Activated CD4-positive, alpha-beta memory T cell treated with anti-CD3 and anti-CD28 coated beads for 36 hours (primary cell): ENCODE measurements at regions not wholly inside any gene's neighbourhood (a gene's known extent, or its start where the extent isn't known, plus 50 kb on each side); places are given as distances from the start of the nearest gene placed in this dataset.

Experiments used
- CTCF ChIA-PET: fragments of 350-600 bp; sonication (Branson Sonifier 250); formaldehyde crosslinking; loops from one replicate; lab custom pipeline; 2021; ENCODE audit warnings: antibody characterized with exemption, inconsistent platforms; lab: Charles Lee
- POLR2A ChIA-PET: fragments of 350-600 bp; sonication (Branson Sonifier 250); formaldehyde crosslinking; loops from one replicate; lab custom pipeline; 2021; ENCODE audit warnings: antibody characterized with exemption; lab: Charles Lee
- DNase-seq: peaks from one replicate; pipeline ENCODE4 v3.0.0-alpha.2; 2020
- H3K27ac Mint-ChIP-seq: one replicate; pipeline ENCODE4 v1.8.0; 2021; ENCODE audit warnings: mixed read lengths
- H3K27me3 Mint-ChIP-seq: one replicate; pipeline ENCODE4 v1.8.0; 2021; ENCODE audit warnings: mixed read lengths
- H3K36me3 Mint-ChIP-seq: one replicate; pipeline ENCODE4 v1.8.0; 2021; ENCODE audit warnings: mixed read lengths
- H3K4me1 Mint-ChIP-seq: one replicate; pipeline ENCODE4 v1.8.0; 2021; ENCODE audit warnings: low read depth, mixed read lengths
- H3K4me3 Mint-ChIP-seq: one replicate; pipeline ENCODE4 v1.8.0; 2021; ENCODE audit warnings: mild to moderate bottlenecking, mixed read lengths
- H3K9me3 Mint-ChIP-seq: one replicate; pipeline ENCODE4 v1.8.0; 2021; ENCODE audit warnings: mixed read lengths
- intact Hi-C: fragments of 100-400 bp; cut with micrococcal nuclease; formaldehyde crosslinking; loops from one replicate; pipeline ENCODE4 v1.15.1; 2023

GRCh38 chr2:40914666-40915065 is 462.8 kb upstream of the SLC8A1 start:
- no peaks in the 10 kb centered on the region for H3K36me3 Mint-ChIP-seq
- no peaks in the 10 kb centered on the region for H3K27me3 Mint-ChIP-seq
- ChIA-PET CTCF (no interaction called here), POLR2A (no interaction called here)
- DNase-seq, result no peak
- no peaks in the 10 kb centered on the region for H3K4me1 Mint-ChIP-seq
- H3K4me3 Mint-ChIP-seq, result no peak overlapping the region
- peaks cover 12% of the 10 kb centered on the region for H3K9me3 Mint-ChIP-seq
- H3K27ac Mint-ChIP-seq, result no peak overlapping the region
- intact Hi-C loops, result no loop called here

- ChIA-PET CTCF (no interaction called here), POLR2A (no interaction called here)
- DNase-seq, result no peak
- Mint-ChIP-seq H3K4me3 (no peak overlapping the region), H3K4me1 (no peaks in the 10 kb centered on the region), H3K27ac (no peak overlapping the region), H3K27me3 (no peaks in the 10 kb centered on the region), H3K36me3 (no peaks in the 10 kb centered on the region), H3K9me3 (peaks cover 6% of the 10 kb centered on the region)
- intact Hi-C loops, result no loop called here
Measured at GRCh38 chr2:40915651-40916050, 463.8 kb upstream of the SLC8A1 start.

- H3K4me1 Mint-ChIP-seq, result no peaks in the 10 kb centered on the region
- DNase-seq, result no peak
- CTCF ChIA-PET, result no interaction called here
- intact Hi-C loops, result no loop called here
- H3K27me3 Mint-ChIP-seq, result no peaks in the 10 kb centered on the region
- H3K9me3 Mint-ChIP-seq, result peaks cover 2% of the 10 kb centered on the region
- no peaks in the 10 kb centered on the region for H3K36me3 Mint-ChIP-seq
- POLR2A ChIA-PET, result no interaction called here
- H3K27ac Mint-ChIP-seq, result no peak overlapping the region
- no peak overlapping the region for H3K4me3 Mint-ChIP-seq
Measured at GRCh38 chr2:40935349-40935748, 483.5 kb upstream of the SLC8A1 start.

GRCh38 chr2:40937284-40937683 is 485.4 kb upstream of the SLC8A1 start:
- ChIA-PET CTCF (no interaction called here), POLR2A (no interaction called here)
- no peaks in the 10 kb centered on the region for H3K27me3 Mint-ChIP-seq
- DNase-seq, result no peak
- H3K9me3 Mint-ChIP-seq, result peaks cover 10% of the 10 kb centered on the region
- H3K36me3 Mint-ChIP-seq, result no peaks in the 10 kb centered on the region
- no peak overlapping the region for H3K27ac Mint-ChIP-seq
- no peak overlapping the region for H3K4me3 Mint-ChIP-seq
- no peaks in the 10 kb centered on the region for H3K4me1 Mint-ChIP-seq
- intact Hi-C loops, result no loop called here

- intact Hi-C loops, result no loop called here
- Mint-ChIP-seq H3K4me1 (no peaks in the 10 kb centered on the region), H3K36me3 (no peaks in the 10 kb centered on the region), H3K4me3 (no peak overlapping the region), H3K9me3 (peaks cover 3% of the 10 kb centered on the region), H3K27me3 (no peaks in the 10 kb centered on the region), H3K27ac (no peak overlapping the region)
- no peak for DNase-seq
- ChIA-PET CTCF (no interaction called here), POLR2A (no interaction called here)
Measured at GRCh38 chr2:40953341-40953740, 501.5 kb upstream of the SLC8A1 start.

GRCh38 chr2:40955042-40955441 is 503.2 kb upstream of the SLC8A1 start:
- Mint-ChIP-seq H3K27me3 (no peaks in the 10 kb centered on the region), H3K4me1 (no peaks in the 10 kb centered on the region), H3K27ac (no peak overlapping the region), H3K9me3 (peaks cover 3% of the 10 kb centered on the region), H3K4me3 (no peak overlapping the region), H3K36me3 (no peaks in the 10 kb centered on the region)
- intact Hi-C loops, result no loop called here
- CTCF ChIA-PET, result no interaction called here
- no peak for DNase-seq
- POLR2A ChIA-PET, result no interaction called here

GRCh38 chr2:40955635-40956034 is 503.7 kb upstream of the SLC8A1 start:
- ChIA-PET CTCF (no interaction called here), POLR2A (no interaction called here)
- H3K9me3 Mint-ChIP-seq, result peaks cover 3% of the 10 kb centered on the region
- H3K4me3 Mint-ChIP-seq, result no peak overlapping the region
- intact Hi-C loops, result no loop called here
- H3K27me3 Mint-ChIP-seq, result no peaks in the 10 kb centered on the region
- H3K4me1 Mint-ChIP-seq, result no peaks in the 10 kb centered on the region
- no peak overlapping the region for H3K27ac Mint-ChIP-seq
- H3K36me3 Mint-ChIP-seq, result no peaks in the 10 kb centered on the region
- no peak for DNase-seq

- Mint-ChIP-seq H3K27me3 (no peaks in the 10 kb centered on the region), H3K36me3 (no peaks in the 10 kb centered on the region), H3K4me1 (no peaks in the 10 kb centered on the region), H3K27ac (no peak overlapping the region), H3K9me3 (peaks cover 5% of the 10 kb centered on the region), H3K4me3 (no peak overlapping the region)
- ChIA-PET POLR2A (no interaction called here), CTCF (no interaction called here)
- no peak for DNase-seq
- intact Hi-C loops, result no loop called here
Measured at GRCh38 chr2:40957508-40957907, 505.6 kb upstream of the SLC8A1 start.

- ChIA-PET CTCF (no interaction called here), POLR2A (no interaction called here)
- Mint-ChIP-seq H3K27me3 (no peaks in the 10 kb centered on the region), H3K4me3 (no peak overlapping the region), H3K36me3 (no peaks in the 10 kb centered on the region), H3K4me1 (no peaks in the 10 kb centered on the region), H3K27ac (no peak overlapping the region), H3K9me3 (peaks cover 24% of the 10 kb centered on the region)
- intact Hi-C loops, result no loop called here
- no peak for DNase-seq
Measured at GRCh38 chr2:40962026-40962425, 510.1 kb upstream of the SLC8A1 start.

GRCh38 chr2:40964509-40965250 is 512.8 kb upstream of the SLC8A1 start:
- ChIA-PET CTCF (no interaction called here), POLR2A (no interaction called here)
- Mint-ChIP-seq H3K27ac (no peak overlapping the region), H3K9me3 (peaks cover 29% of the 10 kb centered on the region), H3K27me3 (no peaks in the 10 kb centered on the region), H3K4me3 (no peak overlapping the region), H3K4me1 (no peaks in the 10 kb centered on the region), H3K36me3 (no peaks in the 10 kb centered on the region)
- no peak for DNase-seq
- intact Hi-C loops, result no loop called here

- no peak for DNase-seq
- Mint-ChIP-seq H3K4me3 (no peak overlapping the region), H3K36me3 (no peaks in the 10 kb centered on the region), H3K9me3 (peaks cover 28% of the 10 kb centered on the region), H3K27ac (no peak overlapping the region), H3K27me3 (no peaks in the 10 kb centered on the region), H3K4me1 (no peaks in the 10 kb centered on the region)
- POLR2A ChIA-PET, result no interaction called here
- intact Hi-C loops, result no loop called here
- CTCF ChIA-PET, result no interaction called here
Measured at GRCh38 chr2:40967451-40967850, 515.6 kb upstream of the SLC8A1 start.

GRCh38 chr2:40975151-40975550 is 523.3 kb upstream of the SLC8A1 start:
- POLR2A ChIA-PET, result no interaction called here
- Mint-ChIP-seq H3K27ac (no peak overlapping the region), H3K4me3 (no peak overlapping the region), H3K27me3 (no peaks in the 10 kb centered on the region), H3K36me3 (no peaks in the 10 kb centered on the region), H3K9me3 (peaks cover 1% of the 10 kb centered on the region), H3K4me1 (no peaks in the 10 kb centered on the region)
- DNase-seq, result no peak
- CTCF ChIA-PET, result no interaction called here
- intact Hi-C loops, result no loop called here

GRCh38 chr2:40997362-40997761 is 545.5 kb upstream of the SLC8A1 start:
- intact Hi-C loops, result no loop called here
- H3K4me1 Mint-ChIP-seq, result no peaks in the 10 kb centered on the region
- H3K27me3 Mint-ChIP-seq, result no peaks in the 10 kb centered on the region
- ChIA-PET CTCF (no interaction called here), POLR2A (no interaction called here)
- H3K9me3 Mint-ChIP-seq, result peaks cover 8% of the 10 kb centered on the region
- H3K4me3 Mint-ChIP-seq, result no peak overlapping the region
- no peaks in the 10 kb centered on the region for H3K36me3 Mint-ChIP-seq
- no peak overlapping the region for H3K27ac Mint-ChIP-seq
- DNase-seq, result no peak
